ENCODE measurements at regions not wholly inside any gene's neighbourhood (a gene's known extent, or its start where the extent isn't known, plus 50 kb on each side); places are given as distances from the start of the nearest gene placed in this dataset.

DNA sequence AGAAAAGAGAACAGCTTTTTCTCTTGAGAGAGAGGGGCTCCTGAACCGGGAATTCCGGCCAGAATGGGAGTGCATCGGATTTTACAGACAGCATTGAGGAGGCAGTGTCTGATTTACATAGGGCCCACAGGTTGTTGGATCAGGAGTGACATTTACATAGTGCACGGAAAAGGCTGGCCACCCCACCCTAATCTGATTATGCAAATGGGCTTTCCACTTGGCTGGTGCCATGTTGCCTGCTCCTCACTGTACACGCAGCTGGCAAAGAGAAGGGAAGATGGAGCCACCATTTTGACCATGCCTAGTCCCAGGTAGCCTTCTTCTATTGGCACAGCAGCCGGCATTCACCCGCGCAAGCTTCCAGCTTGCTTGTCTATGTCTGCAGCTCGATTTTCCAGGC is 77.5 kb upstream of the FAM171A1 start (continued):
- TF ChIP-seq ZBTB25 (CRISPR knock-in tag; IDR thresholded peaks at IDR 0.05) (no peak), FOXK2 (IDR thresholded peaks at IDR 0.05) (no peak), ZNF12 (CRISPR knock-in tag; IDR thresholded peaks at IDR 0.05) (no peak), ZNF616 (CRISPR knock-in tag; IDR thresholded peaks at IDR 0.05; ENCODE audit: low read depth) (no peak)
- TF ChIP-seq, protein P1, sequence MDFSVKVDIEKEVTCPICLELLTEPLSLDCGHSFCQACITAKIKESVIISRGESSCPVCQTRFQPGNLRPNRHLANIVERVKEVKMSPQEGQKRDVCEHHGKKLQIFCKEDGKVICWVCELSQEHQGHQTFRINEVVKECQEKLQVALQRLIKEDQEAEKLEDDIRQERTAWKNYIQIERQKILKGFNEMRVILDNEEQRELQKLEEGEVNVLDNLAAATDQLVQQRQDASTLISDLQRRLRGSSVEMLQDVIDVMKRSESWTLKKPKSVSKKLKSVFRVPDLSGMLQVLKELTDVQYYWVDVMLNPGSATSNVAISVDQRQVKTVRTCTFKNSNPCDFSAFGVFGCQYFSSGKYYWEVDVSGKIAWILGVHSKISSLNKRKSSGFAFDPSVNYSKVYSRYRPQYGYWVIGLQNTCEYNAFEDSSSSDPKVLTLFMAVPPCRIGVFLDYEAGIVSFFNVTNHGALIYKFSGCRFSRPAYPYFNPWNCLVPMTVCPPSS (IDR thresholded peaks at IDR 0.05), result no peak

GRCh38 chr10:15445006-15445390 is 73.9 kb upstream of the FAM171A1 start:
- intact Hi-C loops (cut with micrococcal nuclease; ENCODE audit: unreplicated experiment), result no loop called here
- Histone ChIP-seq H3K4me3 (replicated peaks in 1 of 3; ENCODE audit: insufficient read depth in 1 of 3, low read depth in 2 of 3, low read length in 3 of 3) (no peak overlapping the region), H3K27ac (ENCODE audit: extremely low read length, insufficient read depth, low read length) (no peak overlapping the region), H3K9me3 (ENCODE audit: low read length) (no peaks in the 10 kb centered on the region), H3K27me3 (ENCODE audit: control insufficient read depth in 1 of 2, insufficient read depth in 2 of 2, low read length in 2 of 2) (peaks cover 0 to 10% of the 10 kb centered on the region in 2 experiments; a peak in 3 of 5 replicates), H3K4me1 (ENCODE audit: insufficient read depth, low read length) (peaks cover 9% of the 10 kb centered on the region), H3K4me2 (ENCODE audit: low read depth, low read length) (no peak overlapping the region), H3K79me2 (ENCODE audit: insufficient read depth, low read length) (no peaks in the 10 kb centered on the region), H4K20me1 (ENCODE audit: insufficient read depth, low read length) (no peaks in the 10 kb centered on the region), H3K36me3 (replicated peaks in 1 of 2; ENCODE audit: control insufficient read depth in 1 of 2, insufficient read depth in 2 of 2, low read length in 2 of 2) (no peaks in the 10 kb centered on the region), H3K9ac (ENCODE audit: insufficient read depth, low read depth, low read length) (no peak overlapping the region), H2AFZ (ENCODE audit: low read length) (no peak overlapping the region)
- DNase-seq (ENCODE audit: low spot score) (no peak), FAIRE-seq (no peak), ATAC-seq (no peak)
- no peak for TF ChIP-seq ZNF552 (CRISPR knock-in tag; IDR thresholded peaks at IDR 0.05; ENCODE audit: borderline replicate concordance)
- TF ChIP-seq ZFP36L1 (CRISPR knock-in tag; IDR thresholded peaks at IDR 0.05), result no peak
- TF ChIP-seq NFE2L2 (IDR thresholded peaks at IDR 0.05; ENCODE audit: low read length), result no peak
- no peak for TF ChIP-seq PTBP1 (IDR thresholded peaks at IDR 0.05; ENCODE audit: low read depth, low read length, poor library complexity, severe bottlenecking)
- no peak for TF ChIP-seq SNAPC4 (CRISPR knock-in tag; IDR thresholded peaks at IDR 0.05)
- TF ChIP-seq FOXC1 (CRISPR knock-in tag; IDR thresholded peaks at IDR 0.05; ENCODE audit: borderline replicate concordance), result no peak
- in situ Hi-C loops (cut with HindIII; ENCODE audit: extremely low pct_ligation_motif_present, low pct_unique_long_range_greater_than_20kb), result no loop called here
- no TSS peak for BruUV-seq (replicated peaks)
- ChIA-PET CTCF (ENCODE audit: low intra/inter-chr PET ratio, low total read pairs) (no interaction called here), POLR2A (no interaction called here)
- WGBS (ENCODE audit: low lambda C conversion rate), result 0% methylated on average over 1 of the region's 1 CpG
